ENCODE measurements at regions not wholly inside any gene's neighbourhood (a gene's known extent, or its start where the extent isn't known, plus 50 kb on each side); places are given as distances from the start of the nearest gene placed in this dataset.

DNA sequence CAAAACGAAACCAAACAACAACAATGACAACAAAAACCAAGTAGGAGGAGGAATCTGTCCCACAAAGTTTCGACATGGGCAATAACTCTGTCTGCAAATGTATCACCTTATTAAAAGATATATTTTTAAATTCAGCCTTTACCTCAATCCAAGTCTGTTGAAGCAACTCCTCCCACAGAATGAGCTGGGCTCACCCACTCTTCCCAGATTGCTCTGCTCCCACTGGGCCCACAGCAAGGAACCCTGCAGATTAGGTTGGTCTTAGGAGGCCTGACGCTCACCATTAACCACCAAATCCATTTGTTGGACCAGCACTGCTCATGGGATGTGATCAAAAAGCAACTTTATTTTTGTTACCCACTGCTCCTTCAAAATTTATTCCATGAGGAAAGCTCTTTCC lies 114.7 kb upstream of the CDC42BPA start:
- ChIA-PET POLR2A (no interaction called here), CTCF (interaction anchor here (1.0 to 1.3 kb wide), 2 partner anchors 13 to 799 kb away, joined by 3 read pairs; no protein-coding TSS in a partner anchor)
- Histone ChIP-seq H3K27ac (ENCODE audit: low read depth in 2 of 2, low read length in 1 of 2) (no peak overlapping the region), H3K36me3 (replicated peaks in 1 of 2; ENCODE audit: control insufficient read depth in 1 of 2, insufficient read depth in 2 of 2, low read length in 1 of 2) (no peaks in the 10 kb centered on the region), H3K4me1 (ENCODE audit: control insufficient read depth in 1 of 2, insufficient read depth in 2 of 2, low read depth in 1 of 2, low read length in 1 of 2) (peaks cover 10 to 14% of the 10 kb centered on the region in 2 experiments; a peak in 2 of 4 replicates), H3K27me3 (ENCODE audit: insufficient read depth) (no peaks in the 10 kb centered on the region), H2AFZ (ENCODE audit: low read depth) (no peak overlapping the region), H3F3A (replicated peaks; ENCODE audit: insufficient read depth) (no peaks in the 10 kb centered on the region), H3K9me2 (no peaks in the 10 kb centered on the region), H4K20me1 (ENCODE audit: insufficient read depth) (no peaks in the 10 kb centered on the region), H3K4me2 (no peak overlapping the region), H3K9me3 (no peaks in the 10 kb centered on the region), H3K4me3 (ENCODE audit: low read depth in 2 of 2, low read length in 1 of 2) (no peak overlapping the region), H3K79me2 (ENCODE audit: insufficient read depth) (no peaks in the 10 kb centered on the region), H3K9ac (no peak overlapping the region)
- no peak for DNase-seq
- 82% methylated on average over 3 of the region's 3 CpGs for WGBS (ENCODE audit: low lambda C conversion rate)
- TF ChIP-seq RCOR1 (IDR thresholded peaks at IDR 0.05; ENCODE audit: low read length), result no peak
- TF ChIP-seq, protein P1, sequence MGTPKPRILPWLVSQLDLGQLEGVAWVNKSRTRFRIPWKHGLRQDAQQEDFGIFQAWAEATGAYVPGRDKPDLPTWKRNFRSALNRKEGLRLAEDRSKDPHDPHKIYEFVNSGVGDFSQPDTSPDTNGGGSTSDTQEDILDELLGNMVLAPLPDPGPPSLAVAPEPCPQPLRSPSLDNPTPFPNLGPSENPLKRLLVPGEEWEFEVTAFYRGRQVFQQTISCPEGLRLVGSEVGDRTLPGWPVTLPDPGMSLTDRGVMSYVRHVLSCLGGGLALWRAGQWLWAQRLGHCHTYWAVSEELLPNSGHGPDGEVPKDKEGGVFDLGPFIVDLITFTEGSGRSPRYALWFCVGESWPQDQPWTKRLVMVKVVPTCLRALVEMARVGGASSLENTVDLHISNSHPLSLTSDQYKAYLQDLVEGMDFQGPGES (IDR thresholded peaks at IDR 0.05; ENCODE audit: low read depth, low read length), result no peak
- TF ChIP-seq ZBTB33 (IDR thresholded peaks at IDR 0.05; ENCODE audit: borderline replicate concordance, low read depth), result no peak
- no peak for TF ChIP-seq TCF12 (IDR thresholded peaks at IDR 0.05)
- no peak for TF ChIP-seq TEAD4 (IDR thresholded peaks at IDR 0.05; ENCODE audit: borderline replicate concordance, insufficient read depth)
- TF ChIP-seq REST (IDR thresholded peaks at IDR 0.05; ENCODE audit: low read depth, low read length), result no peak
- TF ChIP-seq GABPA (IDR thresholded peaks at IDR 0.05; ENCODE audit: low read depth), result no peak
- no peak for TF ChIP-seq RFX5 (IDR thresholded peaks at IDR 0.05; ENCODE audit: low read length)
- no peak for TF ChIP-seq USF2 (IDR thresholded peaks at IDR 0.05; ENCODE audit: borderline replicate concordance, low read depth, low read length)
- TF ChIP-seq GATA2 (CRISPR knock-in tag; IDR thresholded peaks at IDR 0.05), result no peak
- TF ChIP-seq EP300 (IDR thresholded peaks at IDR 0.05; ENCODE audit: borderline replicate concordance in 1 of 2, low read depth in 1 of 2, low read length in 1 of 2), result no peak
- TF ChIP-seq, protein P2, sequence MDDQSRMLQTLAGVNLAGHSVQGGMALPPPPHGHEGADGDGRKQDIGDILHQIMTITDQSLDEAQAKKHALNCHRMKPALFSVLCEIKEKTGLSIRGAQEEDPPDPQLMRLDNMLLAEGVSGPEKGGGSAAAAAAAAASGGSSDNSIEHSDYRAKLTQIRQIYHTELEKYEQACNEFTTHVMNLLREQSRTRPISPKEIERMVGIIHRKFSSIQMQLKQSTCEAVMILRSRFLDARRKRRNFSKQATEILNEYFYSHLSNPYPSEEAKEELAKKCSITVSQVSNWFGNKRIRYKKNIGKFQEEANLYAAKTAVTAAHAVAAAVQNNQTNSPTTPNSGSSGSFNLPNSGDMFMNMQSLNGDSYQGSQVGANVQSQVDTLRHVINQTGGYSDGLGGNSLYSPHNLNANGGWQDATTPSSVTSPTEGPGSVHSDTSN (IDR thresholded peaks at IDR 0.05), result no peak
- no peak for TF ChIP-seq SIN3A (IDR thresholded peaks at IDR 0.05; ENCODE audit: borderline replicate concordance, low read depth, low read length)
- no peak for TF ChIP-seq CHD2 (IDR thresholded peaks at IDR 0.05; ENCODE audit: low read length, partially characterized antibody)
- no peak for TF ChIP-seq RAD21 (IDR thresholded peaks at IDR 0.05; ENCODE audit: low read length)
- no peak for TF ChIP-seq NRF1 (IDR thresholded peaks at IDR 0.05; ENCODE audit: low read depth, low read length)
